KMS-11 (cell line): ENCODE measurements at regions not wholly inside any gene's neighbourhood (a gene's known extent, or its start where the extent isn't known, plus 50 kb on each side); places are given as distances from the start of the nearest gene placed in this dataset.
"Not testable (repeated sequence)": the region's sequence is repeated elsewhere in the genome, so short reads cannot be mapped to it uniquely, and the experiment has no call there.

Source experiments
- H2AFZ ChIP-seq: fragments of 200-600 bp; sonication (generic); 2 replicates; pipeline ENCODE4 v1.6.1; 2016; ENCODE audit warnings: antibody characterized with exemption, mixed run types, low read depth
- H3K27ac ChIP-seq: fragments of 200-600 bp; sonication (generic); 2 replicates; pipeline ENCODE4 v1.6.1; 2016; ENCODE audit warnings: mild to moderate bottlenecking, mixed run types
- H3K27me3 ChIP-seq: fragments of 200-600 bp; sonication (generic); 2 replicates; pipeline ENCODE4 v1.6.1; 2017; ENCODE audit warnings: mild to moderate bottlenecking, low read depth, mixed run types, moderate library complexity; ENCODE audit not compliant: insufficient read depth
- H3K36me3 ChIP-seq: fragments of 200-600 bp; sonication (generic); 2 replicates; pipeline ENCODE4 v1.6.1; 2017; ENCODE audit warnings: mild to moderate bottlenecking, mixed run types; ENCODE audit not compliant: insufficient read depth
- H3K4me1 ChIP-seq: fragments of 200-600 bp; sonication (generic); 2 replicates; pipeline ENCODE4 v1.6.1; 2016; ENCODE audit warnings: mild to moderate bottlenecking, low read depth, mixed run types; ENCODE audit not compliant: poor library complexity, severe bottlenecking
- H3K4me2 ChIP-seq: fragments of 200-600 bp; sonication (generic); 2 replicates; pipeline ENCODE4 v1.7.0; 2016; ENCODE audit warnings: mild to moderate bottlenecking, mixed run types
- H3K4me3 ChIP-seq: fragments of 200-600 bp; sonication (generic); IDR thresholded peaks from 2 replicates; pipeline ENCODE4 v1.6.1; 2017; ENCODE audit warnings: low read depth, low read length, mixed read lengths; ENCODE audit not compliant: insufficient read depth
- H3K79me2 ChIP-seq: fragments of 200-600 bp; sonication (generic); 2 replicates; pipeline ENCODE4 v1.6.1; 2016; ENCODE audit warnings: low read depth, mixed run types; ENCODE audit not compliant: insufficient read depth
- H3K9ac ChIP-seq: fragments of 200-600 bp; sonication (generic); 2 replicates; pipeline ENCODE4 v1.6.1; 2016; ENCODE audit warnings: mild to moderate bottlenecking, mixed run types
- H4K20me1 ChIP-seq: fragments of 200-600 bp; sonication (generic); 2 replicates; pipeline ENCODE4 v1.6.1; 2016; ENCODE audit warnings: mild to moderate bottlenecking, mixed run types; ENCODE audit not compliant: insufficient read depth
- CTCF ChIP-seq: fragments of 200-600 bp; sonication (generic); conservative IDR thresholded peaks from 2 replicates; pipeline ENCODE4 v1.6.1; 2017; ENCODE audit warnings: low read depth, mild to moderate bottlenecking, antibody characterized with exemption, low read length, moderate library complexity, mixed read lengths

- H3K4me1 ChIP-seq, result no peaks in the 10 kb centered on the region
- H4K20me1 ChIP-seq, result no peaks in the 10 kb centered on the region
- no peaks in the 10 kb centered on the region for H3K79me2 ChIP-seq
- H2AFZ ChIP-seq, result no peak overlapping the region
- H3K9ac ChIP-seq, result no peak overlapping the region
- H3K36me3 ChIP-seq, result no peaks in the 10 kb centered on the region
- TF ChIP-seq CTCF, result no peak
- H3K4me2 ChIP-seq, result no peak overlapping the region
- no peaks in the 10 kb centered on the region for H3K27me3 ChIP-seq
- no peak overlapping the region for H3K4me3 ChIP-seq
- H3K27ac ChIP-seq, result no peak overlapping the region
These were observed 112.1 kb upstream of the MRPS22 start for GRCh38 chr3:139231555-139232281.

GRCh38 chr3:139232341-139232740 lies 111.5 kb upstream of the MRPS22 start:
- H2AFZ ChIP-seq, H3K27me3 ChIP-seq, H3K79me2 ChIP-seq, H3K9ac ChIP-seq, H3K4me2 ChIP-seq, H3K4me1 ChIP-seq, H4K20me1 ChIP-seq, H3K36me3 ChIP-seq, H3K27ac ChIP-seq, H3K4me3 ChIP-seq: not testable (repeated sequence)

GRCh38 chr3:139234491-139234890 lies 109.3 kb upstream of the MRPS22 start:
- Histone ChIP-seq H3K27ac (no peak overlapping the region), H4K20me1 (no peaks in the 10 kb centered on the region), H2AFZ (no peak overlapping the region), H3K36me3 (no peaks in the 10 kb centered on the region), H3K4me2 (no peak overlapping the region), H3K9ac (no peak overlapping the region), H3K79me2 (no peaks in the 10 kb centered on the region), H3K27me3 (no peaks in the 10 kb centered on the region), H3K4me1 (no peaks in the 10 kb centered on the region), H3K4me3 (no peak overlapping the region)
- TF ChIP-seq CTCF, result no peak

- Histone ChIP-seq H3K9ac (no peak overlapping the region), H4K20me1 (no peaks in the 10 kb centered on the region), H3K36me3 (no peaks in the 10 kb centered on the region), H2AFZ (no peak overlapping the region), H3K4me3 (no peak overlapping the region), H3K4me2 (no peak overlapping the region), H3K79me2 (no peaks in the 10 kb centered on the region), H3K4me1 (no peaks in the 10 kb centered on the region), H3K27me3 (no peaks in the 10 kb centered on the region), H3K27ac (no peak overlapping the region)
- TF ChIP-seq CTCF, result no peak
These were observed 108.6 kb upstream of the MRPS22 start for GRCh38 chr3:139235192-139235591.

- Histone ChIP-seq H3K4me1 (no peaks in the 10 kb centered on the region), H4K20me1 (no peaks in the 10 kb centered on the region), H3K27me3 (no peaks in the 10 kb centered on the region), H3K27ac (no peak overlapping the region), H3K36me3 (no peaks in the 10 kb centered on the region), H3K4me2 (no peak overlapping the region), H3K79me2 (no peaks in the 10 kb centered on the region), H3K9ac (no peak overlapping the region), H2AFZ (no peak overlapping the region), H3K4me3 (no peak overlapping the region)
- no peak for TF ChIP-seq CTCF
These were observed 107.5 kb upstream of the MRPS22 start for GRCh38 chr3:139236336-139236735.
